DMS114 treated with DMSO at 0.1 percent for 48 hours (cell line): ENCODE measurements at regions not wholly inside any gene's neighbourhood (a gene's known extent, or its start where the extent isn't known, plus 50 kb on each side); places are given as distances from the start of the nearest gene placed in this dataset.
"Not testable (repeated sequence)": the region's sequence is repeated elsewhere in the genome, so short reads cannot be mapped to it uniquely, and the experiment has no call there.

Experiments used
- DNase-seq: peaks from one replicate; lab custom pipeline; 2025; ENCODE audit not compliant: unreplicated experiment; lab: John Stamatoyannopoulos, UW

- DNase-seq, result no peak
These were observed 1071.2 kb upstream of the GYPC start for GRCh38 chr2:125584732-125585131.

GRCh38 chr2:125588780-125589179, 1067.2 kb upstream of the GYPC start:
- no peak for DNase-seq

GRCh38 chr2:125591954-125592353, 1064.0 kb upstream of the GYPC start:
- no peak for DNase-seq

GRCh38 chr2:125593036-125593435, 1062.9 kb upstream of the GYPC start:
- DNase-seq, result no peak

GRCh38 chr2:125596612-125597011, 1059.3 kb upstream of the GYPC start:
- no peak for DNase-seq

- no peak for DNase-seq
These were observed 1040.5 kb upstream of the GYPC start for GRCh38 chr2:125615438-125615837.

GRCh38 chr2:125630377-125630776, 1025.6 kb upstream of the GYPC start:
- no peak for DNase-seq

- DNase-seq, result no peak
These were observed 1021.3 kb upstream of the GYPC start for GRCh38 chr2:125634662-125635061.

- DNase-seq, result no peak
These were observed 1017.6 kb upstream of the GYPC start for GRCh38 chr2:125638345-125638744.

GRCh38 chr2:125642032-125642431, 1013.9 kb upstream of the GYPC start:
- DNase-seq, result no peak

- DNase-seq, result no peak
These were observed 1012.8 kb upstream of the GYPC start for GRCh38 chr2:125643128-125643527.

GRCh38 chr2:125643585-125643984, 1012.4 kb upstream of the GYPC start:
- DNase-seq, result no peak

- no peak for DNase-seq
These were observed 1011.7 kb upstream of the GYPC start for GRCh38 chr2:125644257-125644656.

- DNase-seq, result no peak
These were observed 1003.7 kb upstream of the GYPC start for GRCh38 chr2:125652280-125652679.

GRCh38 chr2:125654226-125654625, 1001.7 kb upstream of the GYPC start:
- no peak for DNase-seq

- no peak for DNase-seq
These were observed 999.8 kb upstream of the GYPC start for GRCh38 chr2:125656190-125656589.

GRCh38 chr2:125658583-125658982, 997.4 kb upstream of the GYPC start:
- DNase-seq, result no peak

GRCh38 chr2:125660369-125660768, 995.6 kb upstream of the GYPC start:
- DNase-seq, result not testable (repeated sequence)

GRCh38 chr2:125667630-125668029, 988.3 kb upstream of the GYPC start:
- no peak for DNase-seq

- DNase-seq, result no peak
These were observed 976.1 kb upstream of the GYPC start for GRCh38 chr2:125679903-125680302.

- DNase-seq, result no peak
These were observed 975.1 kb upstream of the GYPC start for GRCh38 chr2:125680809-125681208.

- no peak for DNase-seq
These were observed 974.4 kb upstream of the GYPC start for GRCh38 chr2:125681576-125681975.

GRCh38 chr2:125681976-125682805, 973.8 kb upstream of the GYPC start:
- no peak for DNase-seq
